GM21786 (cell line): ENCODE measurements at regions not wholly inside any gene's neighbourhood (a gene's known extent, or its start where the extent isn't known, plus 50 kb on each side); places are given as distances from the start of the nearest gene placed in this dataset.

ENCODE experiments used
- ATAC-seq: cut with Tn5 transposase; IDR thresholded peaks from one replicate; pipeline ENCODE4 v1.9.1; 2021; ENCODE audit not compliant: unreplicated experiment

DNA sequence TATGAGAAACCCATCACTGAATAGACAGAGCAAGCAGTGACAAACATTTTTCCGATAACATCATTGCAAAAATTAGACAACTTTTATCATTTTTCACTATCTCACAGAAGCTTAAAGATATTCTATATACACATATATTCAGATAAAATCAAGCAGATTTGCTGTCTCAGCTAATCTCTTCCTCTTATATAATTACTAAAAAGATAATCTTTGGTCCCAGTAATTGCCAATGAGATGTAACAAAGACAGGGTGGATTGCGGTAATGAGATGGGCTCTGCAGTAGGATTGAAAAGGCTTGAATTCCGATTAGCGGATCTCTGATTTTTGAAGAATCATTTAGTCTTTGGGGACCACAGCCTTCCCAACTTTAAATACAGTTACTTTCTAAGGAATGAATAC is 63.5 kb downstream of the SYT4 start:
- ATAC-seq, result no peak

DNA sequence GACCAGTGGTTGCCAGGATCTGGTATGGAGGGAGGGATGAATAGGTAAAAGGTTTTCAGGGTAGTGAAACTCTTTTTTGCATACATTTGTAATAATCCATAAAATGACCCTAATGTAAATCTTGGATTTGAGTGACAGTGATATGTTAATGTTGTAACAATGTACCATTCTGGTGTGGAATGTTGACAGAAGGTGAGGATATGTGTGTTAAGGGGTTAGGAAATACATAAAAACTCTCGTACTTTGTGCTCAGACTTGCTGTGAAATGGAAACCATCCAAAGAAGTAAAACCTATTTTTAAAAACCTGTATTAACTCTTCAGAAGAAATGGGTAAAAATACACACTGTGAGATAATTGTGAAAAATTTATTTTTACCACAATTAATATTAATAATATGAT is 66.2 kb downstream of the SYT4 start:
- no peak for ATAC-seq

DNA sequence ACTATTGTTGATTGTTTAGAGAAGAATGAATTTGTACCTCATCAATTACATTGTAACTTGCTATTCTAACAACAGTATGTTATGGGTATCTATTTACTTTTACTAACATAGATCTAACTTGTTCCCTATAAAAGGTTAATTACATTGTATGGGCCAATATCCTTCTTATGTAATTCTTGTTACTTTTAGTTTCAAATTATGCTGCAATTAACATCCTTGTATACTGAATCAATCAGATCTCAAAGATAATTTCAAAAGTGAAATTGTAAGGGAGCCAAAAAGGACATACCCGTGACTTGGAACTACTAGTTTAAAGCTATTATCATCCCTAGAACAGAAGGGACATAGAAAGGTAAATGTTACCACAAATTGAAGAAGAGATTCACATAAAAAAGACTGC is 79.9 kb upstream of the RIT2 start:
- no peak for ATAC-seq

DNA sequence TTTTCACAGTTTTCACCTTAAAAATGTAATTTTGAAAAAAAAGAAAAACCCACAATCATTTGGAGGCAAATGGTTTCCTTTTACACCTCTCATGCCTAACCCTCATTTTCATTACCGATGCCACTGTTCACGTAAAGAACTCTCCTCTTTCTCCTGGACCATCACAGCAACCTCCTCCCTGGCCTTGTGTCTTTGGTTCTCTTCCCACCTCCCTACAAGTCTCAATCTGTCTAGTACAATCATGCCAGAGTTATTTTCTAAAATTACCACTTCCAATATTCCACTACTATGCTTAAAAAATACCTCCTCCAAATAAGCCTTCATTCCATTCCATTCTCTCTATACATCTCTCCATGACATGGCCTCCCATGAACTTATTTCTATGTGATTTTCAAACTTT is 77.9 kb upstream of the RIT2 start:
- ATAC-seq, result no peak

DNA sequence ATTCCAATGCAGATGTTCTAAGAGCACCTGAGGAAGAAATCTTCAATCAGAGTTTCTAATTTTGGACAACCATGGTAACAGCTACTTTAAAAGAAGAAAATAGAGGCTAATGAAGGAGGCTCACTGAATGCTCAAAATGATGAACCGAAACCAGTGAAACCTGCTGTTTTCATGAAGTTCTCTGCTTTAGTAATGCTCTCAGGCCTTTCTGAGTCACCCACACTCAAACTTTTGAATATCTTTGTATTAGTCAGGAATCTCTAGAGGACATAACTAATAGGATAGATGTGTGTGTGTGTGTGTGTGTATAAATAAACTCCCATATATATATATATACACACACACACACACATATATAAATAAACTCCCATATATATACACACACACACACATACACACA is 76.9 kb upstream of the RIT2 start:
- peak; percentile 70 for ATAC-seq

DNA sequence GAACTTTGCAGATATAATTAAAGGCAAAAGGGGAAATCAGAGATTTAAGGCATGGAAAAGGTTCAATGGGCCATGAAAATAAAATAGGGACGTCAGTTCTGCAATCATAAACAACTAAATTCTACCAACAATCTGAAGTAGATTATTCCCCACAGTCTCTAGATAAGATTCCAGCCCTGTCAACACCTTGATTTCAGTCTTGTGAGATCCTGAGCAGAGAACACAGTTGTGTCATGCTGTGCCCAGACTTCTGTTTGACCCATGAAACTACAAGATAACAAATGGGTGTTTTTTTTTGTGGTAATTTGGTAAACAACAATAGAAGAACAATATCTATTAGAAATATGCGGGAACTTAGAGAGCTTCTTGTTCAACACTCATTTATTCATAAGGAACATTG is 66.2 kb upstream of the RIT2 start:
- no peak for ATAC-seq

DNA sequence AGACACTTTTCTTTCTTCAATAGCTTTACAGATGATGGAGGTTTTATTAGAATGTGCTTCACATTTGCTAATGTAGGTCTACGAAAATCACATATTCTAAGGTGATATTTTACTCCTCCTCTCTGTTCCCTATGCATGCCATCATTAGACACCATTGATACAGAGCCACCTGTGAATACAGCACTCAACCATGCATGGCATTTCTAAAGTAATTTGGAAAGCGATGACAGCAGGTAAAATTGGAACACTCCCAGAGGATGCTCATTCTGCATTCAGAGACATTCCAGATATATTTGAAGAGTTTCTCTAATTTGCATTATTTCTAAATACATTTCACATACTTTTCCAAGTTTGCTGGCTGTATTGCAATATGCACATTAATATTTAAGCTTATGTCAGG is 65.3 kb upstream of the RIT2 start:
- no peak for ATAC-seq

DNA sequence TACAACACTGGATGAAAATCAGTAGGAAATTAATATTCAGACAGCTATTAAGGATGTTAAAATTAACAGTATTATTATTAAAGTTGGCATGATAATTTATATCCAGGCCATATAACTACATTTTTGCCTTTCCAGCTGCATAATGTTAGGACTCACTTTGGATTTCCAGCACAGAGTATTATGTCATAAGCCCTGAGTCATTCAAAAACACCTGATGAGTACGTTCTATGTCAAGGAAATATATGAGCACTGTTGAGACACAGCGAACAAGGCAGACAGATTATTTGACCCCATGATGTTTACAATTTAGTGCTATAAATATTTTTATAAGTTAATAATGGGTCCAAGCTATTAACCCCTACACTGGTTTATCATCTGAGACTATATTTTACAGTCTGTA is 59.8 kb upstream of the RIT2 start:
- no peak for ATAC-seq

DNA sequence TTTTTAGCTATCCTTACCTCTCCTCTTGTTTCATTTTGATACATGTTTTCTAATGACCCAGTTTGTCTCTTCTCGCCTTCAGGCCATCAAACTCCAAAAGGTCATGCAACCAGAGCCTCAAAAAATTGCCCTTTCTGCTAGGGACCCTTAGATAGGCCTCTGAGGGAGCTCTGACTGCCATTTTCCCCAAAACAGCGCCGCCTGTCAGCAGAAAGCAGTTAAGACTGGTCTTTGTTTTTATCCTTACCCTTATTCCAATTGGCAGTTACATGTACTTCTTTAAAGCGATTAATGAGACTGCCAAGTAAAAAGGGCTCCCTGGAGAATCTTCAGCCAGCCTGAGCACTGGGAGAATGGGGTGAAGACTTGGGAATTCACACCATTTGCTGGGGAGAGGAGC is 55.1 kb upstream of the RIT2 start:
- no peak for ATAC-seq
